HG02623 (cell line): ENCODE measurements at regions not wholly inside any gene's neighbourhood (a gene's known extent, or its start where the extent isn't known, plus 50 kb on each side); places are given as distances from the start of the nearest gene placed in this dataset.
"Not testable (repeated sequence)": the region's sequence is repeated elsewhere in the genome, so short reads cannot be mapped to it uniquely, and the experiment has no call there.

Experiments
- ATAC-seq: cut with Tn5 transposase; IDR thresholded peaks from one replicate; pipeline ENCODE4 v1.9.1; 2021; ENCODE audit warnings: moderate library complexity; ENCODE audit not compliant: unreplicated experiment

GRCh38 chr2:3037196-3038194 is 340.1 kb downstream of the EIPR1 start:
- ATAC-seq, result no peak

GRCh38 chr2:3036432-3037125 is 341.0 kb downstream of the EIPR1 start:
- no peak for ATAC-seq

GRCh38 chr2:3035385-3036050 is 342.1 kb downstream of the EIPR1 start:
- no peak for ATAC-seq

GRCh38 chr2:3034856-3035255 is 342.8 kb downstream of the EIPR1 start:
- no peak for ATAC-seq

- ATAC-seq, result no peak
Measured at GRCh38 chr2:3034396-3034795, 343.2 kb downstream of the EIPR1 start.

- ATAC-seq, result no peak
Measured at GRCh38 chr2:3033315-3033714, 344.3 kb downstream of the EIPR1 start.

GRCh38 chr2:3030791-3031190 is 346.8 kb downstream of the EIPR1 start:
- ATAC-seq, result not testable (repeated sequence)

- ATAC-seq, result no peak
Measured at GRCh38 chr2:3025984-3026383, 351.6 kb downstream of the EIPR1 start.

- no peak for ATAC-seq
Measured at GRCh38 chr2:3025261-3025660, 352.4 kb downstream of the EIPR1 start.

- ATAC-seq, result no peak
Measured at GRCh38 chr2:3024401-3024935, 353.1 kb downstream of the EIPR1 start.

GRCh38 chr2:3023531-3023930 is 354.1 kb downstream of the EIPR1 start:
- no peak for ATAC-seq

- ATAC-seq, result no peak
Measured at GRCh38 chr2:3022841-3023372, 354.7 kb downstream of the EIPR1 start.

- ATAC-seq, result no peak
Measured at GRCh38 chr2:3021720-3022119, 355.9 kb downstream of the EIPR1 start.

- no peak for ATAC-seq
Measured at GRCh38 chr2:3010001-3010400, 367.6 kb downstream of the EIPR1 start.

GRCh38 chr2:3009483-3009882 is 368.1 kb downstream of the EIPR1 start:
- no peak for ATAC-seq

GRCh38 chr2:3009005-3009404 is 368.6 kb downstream of the EIPR1 start:
- ATAC-seq, result no peak

- ATAC-seq, result no peak
Measured at GRCh38 chr2:3008561-3008960, 369.1 kb downstream of the EIPR1 start.

GRCh38 chr2:3007135-3007534 is 370.5 kb downstream of the EIPR1 start:
- no peak for ATAC-seq

- ATAC-seq, result no peak
Measured at GRCh38 chr2:3005859-3006501, 371.6 kb downstream of the EIPR1 start.
